ENCODE measurements at regions not wholly inside any gene's neighbourhood (a gene's known extent, or its start where the extent isn't known, plus 50 kb on each side); places are given as distances from the start of the nearest gene placed in this dataset.

GRCh38 chr1:55943012-55943411, 636.4 kb downstream of the PLPP3 start:
- Histone ChIP-seq H3K9ac (ENCODE audit: extremely low read depth, insufficient read length, low read length) (no peak overlapping the region), H3K79me1 (ENCODE audit: insufficient read depth, low read depth, low read length, poor library complexity, severe bottlenecking) (no peaks in the 10 kb centered on the region), H3K56ac (ENCODE audit: insufficient read length, low read depth, low read length) (no peak overlapping the region), H3K27ac (ENCODE audit: insufficient read length, low read depth, low read length) (no peak overlapping the region), H3K23me2 (ENCODE audit: insufficient read length, low read depth, low read length, poor library complexity, severe bottlenecking) (no peaks in the 10 kb centered on the region), H3K18ac (ENCODE audit: insufficient read length, low read depth, low read length) (no peak overlapping the region), H3K4me2 (ENCODE audit: insufficient read depth, insufficient read length, low read length) (no peak overlapping the region), H4K8ac (replicated peaks; ENCODE audit: insufficient read length, low read depth, low read length) (no peak overlapping the region), H3T11ph (ENCODE audit: low read length) (no peak overlapping the region), H2BK5ac (ENCODE audit: insufficient read length, low read length) (no peak overlapping the region), H4K20me1 (ENCODE audit: control insufficient read depth, insufficient read depth, insufficient read length) (no peaks in the 10 kb centered on the region), H2BK12ac (ENCODE audit: insufficient read length, low read depth, low read length) (no peak overlapping the region), H2BK15ac (ENCODE audit: low read depth, low read length) (no peak overlapping the region), H3K4ac (ENCODE audit: low read depth, low read length) (no peak overlapping the region), H4K5ac (ENCODE audit: insufficient read length, low read depth, low read length) (no peak overlapping the region), H3K9me3 (ENCODE audit: control insufficient read depth, low read depth, low read length) (no peaks in the 10 kb centered on the region), H3K27me3 (ENCODE audit: insufficient read depth, low read length) (no peaks in the 10 kb centered on the region), H2BK120ac (ENCODE audit: low read depth, low read length, poor library complexity, severe bottlenecking) (no peak overlapping the region), H3K79me2 (ENCODE audit: insufficient read depth, low read length) (no peaks in the 10 kb centered on the region), H2AFZ (ENCODE audit: low read length) (no peak overlapping the region), H3K23ac (ENCODE audit: insufficient read length, low read depth, low read length) (no peak overlapping the region), H2BK20ac (ENCODE audit: low read depth, low read length, poor library complexity, severe bottlenecking) (no peak overlapping the region), H3K14ac (ENCODE audit: insufficient read depth, low read length) (no peak overlapping the region), H4K91ac (ENCODE audit: insufficient read length, low read depth, low read length) (no peak overlapping the region), H2AK5ac (ENCODE audit: insufficient read length, low read length) (no peak overlapping the region), H3K4me1 (ENCODE audit: insufficient read depth, low read length) (no peaks in the 10 kb centered on the region)
- no peak overlapping the region for H3K4me3 Mint-ChIP-seq
- TF ChIP-seq CTCF (conservative IDR thresholded peaks at IDR 0.05), result no peak
- H3K36me3 Mint-ChIP-seq (ENCODE audit: insufficient read depth in 1 of 3, low read depth in 3 of 3), result no peaks in the 10 kb centered on the region
- H3K27me3 Mint-ChIP-seq (ENCODE audit: low read depth), result no peaks in the 10 kb centered on the region
- no peaks in the 10 kb centered on the region for H3K9me3 Mint-ChIP-seq
- no peaks in the 10 kb centered on the region for H3K4me1 Mint-ChIP-seq
- H3K27ac Mint-ChIP-seq, result no peak overlapping the region
- DNase-seq, result no peak
- no CpG with 5 or more reads among the region's 2 CpGs for WGBS (ENCODE audit: extremely low coverage, insufficient read length, low lambda C conversion rate)

All from H9 (cell line).